GM18498 (cell line): ENCODE measurements at regions not wholly inside any gene's neighbourhood (a gene's known extent, or its start where the extent isn't known, plus 50 kb on each side); places are given as distances from the start of the nearest gene placed in this dataset.
"Not testable (repeated sequence)": the region's sequence is repeated elsewhere in the genome, so short reads cannot be mapped to it uniquely, and the experiment has no call there.

Source experiments
- ATAC-seq: cut with Tn5 transposase; IDR thresholded peaks from one replicate; pipeline ENCODE4 v1.9.1; 2021; ENCODE audit warnings: mild to moderate bottlenecking, moderate library complexity; ENCODE audit not compliant: unreplicated experiment

- ATAC-seq, result no peak
These were observed 2153.4 kb upstream of the RAG2 start for GRCh38 chr11:38751421-38751820.

- not testable (repeated sequence) for ATAC-seq
These were observed 2148.5 kb upstream of the RAG2 start for GRCh38 chr11:38746516-38746915.

- ATAC-seq, result no peak
These were observed 2125.3 kb upstream of the RAG2 start for GRCh38 chr11:38723361-38723760.

GRCh38 chr11:38721586-38722315 lies 2123.7 kb upstream of the RAG2 start:
- ATAC-seq, result no peak

- no peak for ATAC-seq
These were observed 2120.6 kb upstream of the RAG2 start for GRCh38 chr11:38718659-38719058.

- no peak for ATAC-seq
These were observed 2120.0 kb upstream of the RAG2 start for GRCh38 chr11:38718049-38718448.

GRCh38 chr11:38711110-38711509 lies 2113.1 kb upstream of the RAG2 start:
- no peak for ATAC-seq

GRCh38 chr11:38710262-38710661 lies 2112.2 kb upstream of the RAG2 start:
- ATAC-seq, result no peak

- ATAC-seq, result no peak
These were observed 2102.1 kb upstream of the RAG2 start for GRCh38 chr11:38700111-38700510.

GRCh38 chr11:38693306-38693705 lies 2095.3 kb upstream of the RAG2 start:
- no peak for ATAC-seq

- not testable (repeated sequence) for ATAC-seq
These were observed 2092.2 kb upstream of the RAG2 start for GRCh38 chr11:38690211-38690610.

GRCh38 chr11:38687008-38687407 lies 2089.0 kb upstream of the RAG2 start:
- ATAC-seq, result no peak

GRCh38 chr11:38683484-38683883 lies 2085.4 kb upstream of the RAG2 start:
- ATAC-seq, result no peak

GRCh38 chr11:38680746-38681145 lies 2082.7 kb upstream of the RAG2 start:
- no peak for ATAC-seq

- ATAC-seq, result no peak
These were observed 2082.1 kb upstream of the RAG2 start for GRCh38 chr11:38680166-38680565.

- ATAC-seq, result no peak
These were observed 2074.4 kb upstream of the RAG2 start for GRCh38 chr11:38672445-38672844.

- ATAC-seq, result no peak
These were observed 2069.3 kb upstream of the RAG2 start for GRCh38 chr11:38667359-38667758.

- ATAC-seq, result no peak
These were observed 2050.6 kb upstream of the RAG2 start for GRCh38 chr11:38648604-38649003.

- ATAC-seq, result no peak
These were observed 2048.3 kb upstream of the RAG2 start for GRCh38 chr11:38646382-38646781.

- ATAC-seq, result no peak
These were observed 2042.8 kb upstream of the RAG2 start for GRCh38 chr11:38640854-38641253.

- no peak for ATAC-seq
These were observed 2014.7 kb upstream of the RAG2 start for GRCh38 chr11:38612701-38613100.

GRCh38 chr11:38601371-38601770 lies 2003.3 kb upstream of the RAG2 start:
- not testable (repeated sequence) for ATAC-seq

GRCh38 chr11:38598418-38598817 lies 2000.4 kb upstream of the RAG2 start:
- no peak for ATAC-seq
